MM.1S (cell line): ENCODE measurements at regions not wholly inside any gene's neighbourhood (a gene's known extent, or its start where the extent isn't known, plus 50 kb on each side); places are given as distances from the start of the nearest gene placed in this dataset.

Source experiments
- DNase-seq: peaks from one replicate; pipeline ENCODE4 v3.0.0-alpha.2; 2015
- H2AFZ ChIP-seq: fragments of 300-600 bp; sonication (generic); 2 replicates; pipeline ENCODE4 v1.6.0; 2016; ENCODE audit warnings: antibody characterized with exemption, low read length
- H3F3A ChIP-seq: fragments of 300-600 bp; sonication (generic); 2 replicates; pipeline ENCODE4 v1.6.1; 2016; ENCODE audit warnings: mild to moderate bottlenecking, antibody characterized with exemption, low read length, moderate library complexity, mixed read lengths; ENCODE audit not compliant: insufficient read depth
- H3K27ac ChIP-seq: fragments of 300-600 bp; sonication (generic); 2 replicates; pipeline ENCODE4 v1.5.1; 2016; ENCODE audit warnings: mild to moderate bottlenecking, low read length
- H3K27me3 ChIP-seq: fragments of 300-600 bp; sonication (generic); replicated peaks from 2 replicates; pipeline ENCODE4 v1.6.0; 2016; ENCODE audit warnings: low read length; ENCODE audit not compliant: insufficient read depth
- H3K36me3 ChIP-seq: fragments of 300-600 bp; sonication (generic); replicated peaks from 2 replicates; pipeline ENCODE4 v1.6.1; 2016; ENCODE audit warnings: mild to moderate bottlenecking, low read length, mixed read lengths; ENCODE audit not compliant: insufficient read depth
- H3K4me1 ChIP-seq: fragments of 300-600 bp; sonication (generic); 2 replicates; pipeline ENCODE4 v1.6.1; 2016; ENCODE audit warnings: low read length, mixed read lengths
- H3K4me2 ChIP-seq: fragments of 300-600 bp; sonication (generic); 2 replicates; pipeline ENCODE4 v1.6.0; 2016; ENCODE audit warnings: low read depth, low read length
- H3K4me3 ChIP-seq: fragments of 300-600 bp; sonication (generic); 2 replicates; pipeline ENCODE4 v1.5.1; 2016; ENCODE audit warnings: low read length, mixed read lengths
- H3K79me2 ChIP-seq: fragments of 300-600 bp; sonication (generic); 2 replicates; pipeline ENCODE4 v1.6.1; 2016; ENCODE audit warnings: mixed run types, low read length, mixed read lengths
- H3K9ac ChIP-seq: fragments of 300-600 bp; sonication (generic); 2 replicates; pipeline ENCODE4 v1.6.1; 2016; ENCODE audit warnings: low read length, mixed read lengths
- H3K9me2 ChIP-seq: fragments of 300-600 bp; sonication (generic); replicated peaks from 2 replicates; pipeline ENCODE4 v1.6.1; 2016; ENCODE audit warnings: mild to moderate bottlenecking, low read length, mixed read lengths; ENCODE audit not compliant: insufficient read depth
- H3K9me3 ChIP-seq: fragments of 300-600 bp; sonication (generic); replicated peaks from 2 replicates; pipeline ENCODE4 v1.6.1; 2016; ENCODE audit warnings: mild to moderate bottlenecking, low read length, mixed read lengths; ENCODE audit not compliant: insufficient read depth
- H4K20me1 ChIP-seq: fragments of 300-600 bp; sonication (generic); 2 replicates; pipeline ENCODE4 v1.6.1; 2016; ENCODE audit warnings: mild to moderate bottlenecking, low read length, moderate library complexity, mixed read lengths; ENCODE audit not compliant: insufficient read depth
- CTCF ChIP-seq: fragments of 300-600 bp; sonication (generic); IDR thresholded peaks from 2 replicates; pipeline ENCODE4 v1.5.1; 2016; ENCODE audit warnings: antibody characterized with exemption, low read length, mixed read lengths
- EZH2 ChIP-seq: fragments of 300-600 bp; sonication (generic); optimal IDR thresholded peaks from 2 replicates; pipeline ENCODE3; 2017; ENCODE audit warnings: low read depth, mild to moderate bottlenecking, antibody characterized with exemption, low read length, mixed read lengths
- EZH2phosphoT487 ChIP-seq: fragments of 300-600 bp; sonication (generic); IDR thresholded peaks from 2 replicates; pipeline ENCODE4 v1.6.1; 2018; ENCODE audit warnings: antibody characterized with exemption, low read length

GRCh38 chr15:38068626-38069391, 134.4 kb downstream of the TMCO5A start:
- H3K36me3 ChIP-seq = no peaks in the 10 kb centered on the region
- no peaks in the 10 kb centered on the region for H3K79me2 ChIP-seq
- H3K4me2 ChIP-seq = peak overlapping the region; percentile 58
- 0 out of 2 replicates have a peak overlapping the region, but pooled peaks have one; percentile 8 for H2AFZ ChIP-seq
- peak; percentile 61 for DNase-seq
- H3K27me3 ChIP-seq = no peaks in the 10 kb centered on the region
- H3K9me2 ChIP-seq = no peaks in the 10 kb centered on the region
- H3K9ac ChIP-seq = peak overlapping the region; percentile 37; the same call in 1 of the 2 replicates
- TF ChIP-seq EZH2 (no peak), CTCF (no peak), EZH2phosphoT487 (no peak)
- H3K4me1 ChIP-seq = peaks cover 46% of the 10 kb centered on the region
- H3K9me3 ChIP-seq = no peaks in the 10 kb centered on the region
- peak overlapping the region; percentile 31 for H3K4me3 ChIP-seq
- no peaks in the 10 kb centered on the region for H4K20me1 ChIP-seq
- H3F3A ChIP-seq = peaks cover 26% of the 10 kb centered on the region
- peak overlapping the region; percentile 62; the same call in 1 of the 2 replicates for H3K27ac ChIP-seq

GRCh38 chr15:38069511-38070011, 135.1 kb downstream of the TMCO5A start:
- Histone ChIP-seq H3K36me3 (no peaks in the 10 kb centered on the region), H3K9me2 (no peaks in the 10 kb centered on the region), H3K79me2 (no peaks in the 10 kb centered on the region), H3K4me2 (peak overlapping the region; percentile 58), H3F3A (peaks cover 29% of the 10 kb centered on the region), H3K27ac (peak overlapping the region; percentile 62; the same call in 1 of the 2 replicates), H4K20me1 (no peaks in the 10 kb centered on the region), H3K4me1 (peaks cover 52% of the 10 kb centered on the region), H2AFZ (0 out of 2 replicates have a peak overlapping the region, but pooled peaks have one; percentile 8), H3K27me3 (no peaks in the 10 kb centered on the region), H3K9ac (peak overlapping the region; percentile 37), H3K4me3 (peak overlapping the region; percentile 31), H3K9me3 (no peaks in the 10 kb centered on the region)
- TF ChIP-seq EZH2phosphoT487 (no peak), CTCF (no peak), EZH2 (no peak)
- no peak for DNase-seq

- H4K20me1 ChIP-seq = no peaks in the 10 kb centered on the region
- H3K9ac ChIP-seq = no peak overlapping the region
- H3K9me2 ChIP-seq = no peaks in the 10 kb centered on the region
- H3F3A ChIP-seq = peaks cover 29% of the 10 kb centered on the region
- H3K27me3 ChIP-seq = no peaks in the 10 kb centered on the region
- no peaks in the 10 kb centered on the region for H3K9me3 ChIP-seq
- no peaks in the 10 kb centered on the region for H3K36me3 ChIP-seq
- H2AFZ ChIP-seq = no peak overlapping the region
- no peak overlapping the region for H3K27ac ChIP-seq
- H3K79me2 ChIP-seq = no peaks in the 10 kb centered on the region
- H3K4me1 ChIP-seq = peaks cover 58% of the 10 kb centered on the region
- H3K4me2 ChIP-seq = no peak overlapping the region
- TF ChIP-seq CTCF (no peak), EZH2phosphoT487 (no peak), EZH2 (no peak)
- no peak overlapping the region for H3K4me3 ChIP-seq
- no peak for DNase-seq
Observed at GRCh38 chr15:38070778-38071177, 136.3 kb downstream of the TMCO5A start.
